ENCODE measurements at regions not wholly inside any gene's neighbourhood (a gene's known extent, or its start where the extent isn't known, plus 50 kb on each side); places are given as distances from the start of the nearest gene placed in this dataset.

GRCh38 chr10:58982470-58983239, 193.8 kb upstream of the PHYHIPL start:
- Histone ChIP-seq H3K36me3 (ENCODE audit: low read depth) (no peaks in the 10 kb centered on the region), H3K9me3 (ENCODE audit: severe bottlenecking) (no peaks in the 10 kb centered on the region), H3K4me1 (ENCODE audit: insufficient read depth, poor library complexity, severe bottlenecking) (no peaks in the 10 kb centered on the region), H3K4me3 (ENCODE audit: severe bottlenecking) (no peak overlapping the region), H3K27me3 (ENCODE audit: insufficient read depth, poor library complexity, severe bottlenecking) (no peaks in the 10 kb centered on the region), H3K27ac (ENCODE audit: poor library complexity, severe bottlenecking) (no peak overlapping the region)
- ATAC-seq (ENCODE audit: low read depth) (no peak), DNase-seq (ENCODE audit: low spot score) (no peak)
- no peak for TF ChIP-seq CTCF (IDR thresholded peaks at IDR 0.05; ENCODE audit: poor library complexity, severe bottlenecking)

GRCh38 chr10:58985216-58985615, 191.2 kb upstream of the PHYHIPL start:
- Histone ChIP-seq H3K4me3 (ENCODE audit: severe bottlenecking) (no peak overlapping the region), H3K4me1 (ENCODE audit: insufficient read depth, poor library complexity, severe bottlenecking) (no peaks in the 10 kb centered on the region), H3K27ac (ENCODE audit: poor library complexity, severe bottlenecking) (no peak overlapping the region), H3K36me3 (ENCODE audit: low read depth) (no peaks in the 10 kb centered on the region), H3K27me3 (ENCODE audit: insufficient read depth, poor library complexity, severe bottlenecking) (no peaks in the 10 kb centered on the region), H3K9me3 (ENCODE audit: severe bottlenecking) (no peaks in the 10 kb centered on the region)
- no peak for DNase-seq (ENCODE audit: low spot score)
- no peak for ATAC-seq (ENCODE audit: low read depth)
- TF ChIP-seq CTCF (IDR thresholded peaks at IDR 0.05; ENCODE audit: poor library complexity, severe bottlenecking) = no peak

- DNase-seq (ENCODE audit: low spot score) = no peak
- Histone ChIP-seq H3K36me3 (ENCODE audit: low read depth) (no peaks in the 10 kb centered on the region), H3K4me3 (ENCODE audit: severe bottlenecking) (no peak overlapping the region), H3K4me1 (ENCODE audit: insufficient read depth, poor library complexity, severe bottlenecking) (no peaks in the 10 kb centered on the region), H3K9me3 (ENCODE audit: severe bottlenecking) (no peaks in the 10 kb centered on the region), H3K27me3 (ENCODE audit: insufficient read depth, poor library complexity, severe bottlenecking) (no peaks in the 10 kb centered on the region), H3K27ac (ENCODE audit: poor library complexity, severe bottlenecking) (no peak overlapping the region)
- no peak for ATAC-seq (ENCODE audit: low read depth)
- no peak for TF ChIP-seq CTCF (IDR thresholded peaks at IDR 0.05; ENCODE audit: poor library complexity, severe bottlenecking)
These were observed 186.9 kb upstream of the PHYHIPL start for GRCh38 chr10:58989486-58990039.

GRCh38 chr10:58990693-58991092, 185.8 kb upstream of the PHYHIPL start:
- Histone ChIP-seq H3K27ac (ENCODE audit: poor library complexity, severe bottlenecking) (no peak overlapping the region), H3K4me1 (ENCODE audit: insufficient read depth, poor library complexity, severe bottlenecking) (no peaks in the 10 kb centered on the region), H3K9me3 (ENCODE audit: severe bottlenecking) (no peaks in the 10 kb centered on the region), H3K4me3 (ENCODE audit: severe bottlenecking) (no peak overlapping the region), H3K27me3 (ENCODE audit: insufficient read depth, poor library complexity, severe bottlenecking) (no peaks in the 10 kb centered on the region), H3K36me3 (ENCODE audit: low read depth) (no peaks in the 10 kb centered on the region)
- DNase-seq (ENCODE audit: low spot score) (no peak), ATAC-seq (ENCODE audit: low read depth) (no peak)
- TF ChIP-seq CTCF (IDR thresholded peaks at IDR 0.05; ENCODE audit: poor library complexity, severe bottlenecking) = no peak

- Histone ChIP-seq H3K27me3 (ENCODE audit: insufficient read depth, poor library complexity, severe bottlenecking) (no peaks in the 10 kb centered on the region), H3K9me3 (ENCODE audit: severe bottlenecking) (no peaks in the 10 kb centered on the region), H3K4me3 (ENCODE audit: severe bottlenecking) (no peak overlapping the region), H3K36me3 (ENCODE audit: low read depth) (no peaks in the 10 kb centered on the region), H3K27ac (ENCODE audit: poor library complexity, severe bottlenecking) (no peak overlapping the region), H3K4me1 (ENCODE audit: insufficient read depth, poor library complexity, severe bottlenecking) (no peaks in the 10 kb centered on the region)
- TF ChIP-seq CTCF (IDR thresholded peaks at IDR 0.05; ENCODE audit: poor library complexity, severe bottlenecking) = no peak
- DNase-seq (ENCODE audit: low spot score) (no peak), ATAC-seq (ENCODE audit: low read depth) (no peak)
These were observed 184.6 kb upstream of the PHYHIPL start for GRCh38 chr10:58991856-58992255.
